Neutrophil (primary cell): ENCODE measurements at regions not wholly inside any gene's neighbourhood (a gene's known extent, or its start where the extent isn't known, plus 50 kb on each side); places are given as distances from the start of the nearest gene placed in this dataset.

ENCODE experiments used
- H3K27ac ChIP-seq: fragments of 200-600 bp; sonication (generic); 2 replicates; pipeline ENCODE4 v1.5.1; 2016; ENCODE audit warnings: mild to moderate bottlenecking, moderate library complexity
- H3K27me3 ChIP-seq: fragments of 200-600 bp; sonication (generic); 2 replicates; pipeline ENCODE4 v1.6.0; 2016; ENCODE audit warnings: mild to moderate bottlenecking
- H3K36me3 ChIP-seq: fragments of 200-600 bp; sonication (generic); 2 replicates; pipeline ENCODE4 v1.5.1; 2017
- H3K4me1 ChIP-seq, 2 experiments: fragments of 200-600 bp in 1 of 2; sonication (generic) in 1 of 2; 1 replicate in 1 of 2; 2 replicates in 1 of 2; pipeline versions ENCODE4 v1.5.1 to v1.6.1; 2013 to 2016; ENCODE audit warnings: low read depth in 1 of 2, low read length in 1 of 2, mild to moderate bottlenecking in 1 of 2, moderate library complexity in 1 of 2; ENCODE audit not compliant: control insufficient read depth in 1 of 2, insufficient read depth in 1 of 2
- H3K4me3 ChIP-seq, 2 experiments: fragments of 200-600 bp in 1 of 2; sonication (generic) in 1 of 2; 1 replicate in 1 of 2; 2 replicates in 1 of 2; pipeline ENCODE4 v1.5.1; 2013 to 2016; ENCODE audit warnings: low read depth in 1 of 2, low read length in 1 of 2, mild to moderate bottlenecking in 1 of 2, moderate library complexity in 1 of 2
- H3K9me3 ChIP-seq: fragments of 200-600 bp; sonication (generic); 2 replicates; pipeline ENCODE4 v1.5.1; 2016
- TF ChIP-seq, protein P1 (sequence below): fragments of 200-600 bp; sonication (generic); IDR thresholded peaks from 2 replicates; pipeline ENCODE4 v1.5.1; 2016; ENCODE audit warnings: antibody characterized with exemption

DNA sequence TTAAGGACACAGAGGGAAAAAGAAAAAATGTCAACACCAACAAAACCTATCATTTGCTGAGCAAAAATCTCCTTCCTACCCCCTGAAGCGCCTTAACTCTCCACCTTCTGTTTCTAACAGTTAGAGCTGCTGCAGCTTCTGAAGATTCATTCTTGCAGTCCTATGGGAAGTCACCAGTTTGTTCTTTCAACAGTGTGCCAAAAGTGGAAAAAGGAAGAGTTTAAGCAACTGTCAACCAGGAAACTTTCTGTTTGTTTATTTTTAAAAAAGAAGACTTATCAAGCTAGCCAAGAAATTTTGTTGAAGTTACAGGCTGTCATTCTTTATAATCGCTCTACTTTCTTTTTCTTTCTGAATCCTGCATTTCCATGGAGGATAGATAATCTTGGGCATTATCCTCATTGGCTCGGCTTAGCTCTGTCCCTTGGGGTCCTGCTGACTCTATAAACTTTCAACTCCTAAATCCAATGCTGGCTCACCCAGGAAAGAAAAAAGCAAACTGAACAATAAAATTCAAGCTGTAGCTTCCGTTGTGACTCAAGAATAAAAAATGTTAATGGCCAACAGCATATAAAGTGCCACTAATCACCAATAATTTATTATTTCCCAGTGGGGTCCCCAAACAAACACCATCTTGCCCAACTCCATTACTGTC lies 172.8 kb upstream of the CITED2 start:
- Histone ChIP-seq H3K27ac (no peak overlapping the region), H3K4me1 (peaks cover 6 to 11% of the 10 kb centered on the region in 2 experiments), H3K36me3 (no peaks in the 10 kb centered on the region), H3K4me3 (no peak overlapping the region), H3K9me3 (no peaks in the 10 kb centered on the region), H3K27me3 (no peaks in the 10 kb centered on the region)
- TF ChIP-seq, protein P1, sequence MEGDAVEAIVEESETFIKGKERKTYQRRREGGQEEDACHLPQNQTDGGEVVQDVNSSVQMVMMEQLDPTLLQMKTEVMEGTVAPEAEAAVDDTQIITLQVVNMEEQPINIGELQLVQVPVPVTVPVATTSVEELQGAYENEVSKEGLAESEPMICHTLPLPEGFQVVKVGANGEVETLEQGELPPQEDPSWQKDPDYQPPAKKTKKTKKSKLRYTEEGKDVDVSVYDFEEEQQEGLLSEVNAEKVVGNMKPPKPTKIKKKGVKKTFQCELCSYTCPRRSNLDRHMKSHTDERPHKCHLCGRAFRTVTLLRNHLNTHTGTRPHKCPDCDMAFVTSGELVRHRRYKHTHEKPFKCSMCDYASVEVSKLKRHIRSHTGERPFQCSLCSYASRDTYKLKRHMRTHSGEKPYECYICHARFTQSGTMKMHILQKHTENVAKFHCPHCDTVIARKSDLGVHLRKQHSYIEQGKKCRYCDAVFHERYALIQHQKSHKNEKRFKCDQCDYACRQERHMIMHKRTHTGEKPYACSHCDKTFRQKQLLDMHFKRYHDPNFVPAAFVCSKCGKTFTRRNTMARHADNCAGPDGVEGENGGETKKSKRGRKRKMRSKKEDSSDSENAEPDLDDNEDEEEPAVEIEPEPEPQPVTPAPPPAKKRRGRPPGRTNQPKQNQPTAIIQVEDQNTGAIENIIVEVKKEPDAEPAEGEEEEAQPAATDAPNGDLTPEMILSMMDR, result no peak

DNA sequence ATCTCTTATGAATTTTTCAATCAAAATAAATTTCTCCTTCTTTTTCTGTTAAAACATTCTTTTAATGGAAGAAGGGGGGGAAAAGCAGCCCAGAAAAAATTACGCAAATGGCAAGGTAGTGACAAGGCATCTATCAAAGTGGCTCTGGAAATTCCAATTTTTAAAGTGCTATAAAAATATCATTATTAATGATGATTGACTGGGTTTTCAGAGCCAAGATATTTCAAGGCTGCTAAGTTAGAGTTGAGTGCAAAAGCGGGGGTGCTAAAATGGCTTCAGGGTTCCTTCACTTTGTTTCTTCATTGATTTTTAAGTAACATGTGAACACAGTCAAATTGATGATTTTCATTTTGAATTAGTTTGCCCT lies 171.6 kb upstream of the CITED2 start:
- H3K27me3 ChIP-seq, result no peaks in the 10 kb centered on the region
- TF ChIP-seq, protein P1, result no peak
- H3K4me1 ChIP-seq, result peaks cover 6 to 11% of the 10 kb centered on the region in 2 experiments
- no peak overlapping the region for H3K4me3 ChIP-seq
- H3K36me3 ChIP-seq, result no peaks in the 10 kb centered on the region
- H3K27ac ChIP-seq, result no peak overlapping the region
- no peaks in the 10 kb centered on the region for H3K9me3 ChIP-seq

DNA sequence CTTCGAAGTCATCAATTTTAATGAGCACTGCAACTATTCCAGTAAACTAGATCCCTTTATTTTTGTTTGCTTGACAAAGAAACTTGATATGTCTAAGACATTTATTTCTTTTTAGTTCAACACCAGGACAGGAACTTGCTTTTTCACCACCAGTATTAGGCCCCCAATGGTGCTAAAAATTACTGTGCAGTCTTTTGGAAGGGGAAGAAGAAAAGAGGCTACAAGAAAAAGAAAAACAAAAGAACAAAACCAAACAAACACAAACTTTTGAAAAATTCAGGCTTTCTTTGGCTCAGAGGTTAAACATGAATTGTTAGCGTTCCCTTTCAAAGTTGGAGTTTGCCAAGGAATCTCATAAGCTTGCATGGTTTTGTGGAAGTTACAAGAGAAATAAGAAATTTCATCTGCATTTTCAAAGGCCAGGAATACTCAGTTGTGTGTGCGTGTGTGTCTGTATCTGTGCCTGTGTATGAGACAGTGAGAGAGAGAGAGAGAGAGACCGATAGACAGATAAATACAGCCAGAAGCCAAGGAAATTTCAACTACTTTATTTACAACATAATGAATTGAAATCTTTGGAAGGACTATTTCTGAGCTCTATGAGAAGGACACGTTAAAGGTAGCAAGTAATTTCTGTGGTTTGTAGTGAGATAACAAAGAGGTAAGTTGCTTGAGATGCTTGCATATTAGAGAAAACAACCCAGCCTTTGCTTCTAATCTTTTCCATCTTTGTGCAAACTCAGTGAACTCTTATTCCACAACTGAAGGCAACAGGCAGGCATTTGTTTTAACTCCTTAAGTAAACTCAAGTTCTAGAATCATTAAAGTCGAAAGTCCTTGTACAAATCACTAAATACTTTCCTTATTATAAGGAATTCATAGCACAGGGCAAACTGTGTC lies 171.0 kb upstream of the CITED2 start:
- Histone ChIP-seq H3K27ac (no peak overlapping the region), H3K4me3 (no peak overlapping the region), H3K36me3 (no peaks in the 10 kb centered on the region), H3K4me1 (peaks cover 11 to 15% of the 10 kb centered on the region in 2 experiments), H3K27me3 (no peaks in the 10 kb centered on the region), H3K9me3 (no peaks in the 10 kb centered on the region)
- TF ChIP-seq, protein P1, result no peak

DNA sequence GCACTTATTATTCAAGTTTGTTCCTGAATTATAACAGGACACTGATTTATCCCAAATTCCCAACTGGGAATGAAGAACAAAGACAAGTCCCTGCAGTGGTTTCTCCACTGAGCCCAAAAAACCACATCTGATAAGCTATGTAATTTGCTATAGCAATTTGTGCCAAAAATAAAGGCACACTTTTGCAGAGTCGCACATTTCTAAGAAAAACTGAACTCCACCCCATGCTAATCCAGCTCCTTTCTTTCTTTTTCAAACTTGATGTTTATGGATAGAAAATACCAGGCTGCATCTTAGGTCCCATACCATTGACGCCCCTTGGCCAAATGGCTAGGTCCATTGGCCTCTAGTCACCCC lies 170.2 kb upstream of the CITED2 start:
- Histone ChIP-seq H3K36me3 (no peaks in the 10 kb centered on the region), H3K4me3 (no peak overlapping the region), H3K27me3 (no peaks in the 10 kb centered on the region), H3K27ac (no peak overlapping the region), H3K4me1 (peaks cover 19 to 23% of the 10 kb centered on the region in 2 experiments), H3K9me3 (no peaks in the 10 kb centered on the region)
- TF ChIP-seq, protein P1, result no peak

DNA sequence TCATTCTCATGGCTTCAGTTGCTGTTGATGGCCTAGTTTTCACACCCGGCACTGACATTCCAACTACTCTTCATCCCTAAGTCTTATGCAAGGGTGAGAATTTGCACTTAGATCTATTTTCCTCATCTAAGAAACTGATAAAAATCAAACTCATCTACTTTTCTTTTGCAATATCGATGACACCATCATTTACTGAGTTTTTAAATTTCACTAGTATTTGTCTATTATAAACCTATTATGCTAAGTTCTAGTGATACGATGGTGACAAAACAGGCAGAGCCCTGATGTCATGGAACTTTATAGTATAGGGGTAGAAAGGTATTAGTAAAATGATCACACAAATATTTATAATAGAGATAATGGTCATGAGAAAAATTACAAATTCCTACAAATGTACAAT lies 167.9 kb upstream of the CITED2 start:
- H3K27ac ChIP-seq, result no peak overlapping the region
- H3K4me3 ChIP-seq, result no peak overlapping the region
- TF ChIP-seq, protein P1, result no peak
- H3K36me3 ChIP-seq, result no peaks in the 10 kb centered on the region
- no peaks in the 10 kb centered on the region for H3K27me3 ChIP-seq
- H3K9me3 ChIP-seq, result no peaks in the 10 kb centered on the region
- peaks cover 24 to 28% of the 10 kb centered on the region in 2 experiments for H3K4me1 ChIP-seq
